Mesodermal cell (in vitro differentiated cells): ENCODE measurements at regions not wholly inside any gene's neighbourhood (a gene's known extent, or its start where the extent isn't known, plus 50 kb on each side); places are given as distances from the start of the nearest gene placed in this dataset.
"Not testable (repeated sequence)": the region's sequence is repeated elsewhere in the genome, so short reads cannot be mapped to it uniquely, and the experiment has no call there.

ENCODE experiments used
- H3K27ac ChIP-seq: 2 replicates; pipeline ENCODE4 v1.7.0; 2013; ENCODE audit warnings: mild to moderate bottlenecking, low read depth, low read length, moderate library complexity; ENCODE audit not compliant: severe bottlenecking
- H3K36me3 ChIP-seq: 2 replicates; pipeline ENCODE4 v1.7.1; 2013; ENCODE audit warnings: mild to moderate bottlenecking, low read length, moderate library complexity; ENCODE audit not compliant: control insufficient read depth, insufficient read depth
- H3K4me1 ChIP-seq: one replicate; pipeline ENCODE4 v1.7.1; 2013; ENCODE audit warnings: mild to moderate bottlenecking, low read length; ENCODE audit not compliant: insufficient read depth, control insufficient read depth, poor library complexity, severe bottlenecking
- H3K4me3 ChIP-seq: 2 replicates; pipeline ENCODE4 v1.7.0; 2013; ENCODE audit warnings: low read length, control low read depth, mild to moderate bottlenecking; ENCODE audit not compliant: insufficient read depth, poor library complexity, severe bottlenecking; ENCODE audit errors: extremely low read depth
- H3K9me3 ChIP-seq: 2 replicates; pipeline ENCODE4 v1.7.1; 2013; ENCODE audit warnings: mild to moderate bottlenecking, low read length, moderate library complexity; ENCODE audit not compliant: control insufficient read depth
- WGBS, 2 experiments: methylation state at CpG; one replicate each; pipeline ENCODE4 v1.1.5; 2013; ENCODE audit warnings: missing lambda C conversion rate in 2 of 2; ENCODE audit not compliant: insufficient coverage in 2 of 2; 5-methylcytosine and 5-hydroxymethylcytosine counted together

- Histone ChIP-seq H3K4me3 (no peak overlapping the region), H3K27ac (no peak overlapping the region), H3K4me1 (no peaks in the 10 kb centered on the region), H3K9me3 (no peaks in the 10 kb centered on the region), H3K36me3 (no peaks in the 10 kb centered on the region)
- WGBS, 2 experiments, result no CpG with 5 or more reads among the region's 1 CpG
Measured at GRCh38 chr3:152213938-152214337, 54.8 kb upstream of the MBNL1 start.

- H3K9me3 ChIP-seq, H3K27ac ChIP-seq, H3K4me3 ChIP-seq, H3K4me1 ChIP-seq, H3K36me3 ChIP-seq: not testable (repeated sequence)
- WGBS, 2 experiments, result 91 to 96% methylated on average over 16 to 31 of the region's 34 CpGs
Measured at GRCh38 chr3:152216960-152217865, 51.5 kb upstream of the MBNL1 start.

GRCh38 chr3:152218602-152219001, 50.1 kb upstream of the MBNL1 start:
- no CpG with 5 or more reads among the region's 1 CpG for WGBS, 2 experiments
- H3K36me3 ChIP-seq, result no peaks in the 10 kb centered on the region
- no peaks in the 10 kb centered on the region for H3K9me3 ChIP-seq
- no peaks in the 10 kb centered on the region for H3K4me1 ChIP-seq
- H3K27ac ChIP-seq, result no peak overlapping the region
- no peak overlapping the region for H3K4me3 ChIP-seq
